Lower lobe of right lung (tissue), 2 donors: ENCODE measurements at regions not wholly inside any gene's neighbourhood (a gene's known extent, or its start where the extent isn't known, plus 50 kb on each side); places are given as distances from the start of the nearest gene placed in this dataset.

Source experiments
- ATAC-seq, 2 donors: fragments of 200-7000 bp; cut with Tn5 transposase; one replicate each; pipeline ENCODE4 v1.9.1; 2020 to 2022; ENCODE audit warnings: mild to moderate bottlenecking in 2 of 2, moderate library complexity in 2 of 2
- DNase-seq: peaks from one replicate; pipeline ENCODE4 v3.0.0-alpha.2; 2020
- H3K27ac ChIP-seq: fragments of 200-600 bp; one replicate; pipeline ENCODE4 v1.8.0; 2022
- H3K27me3 ChIP-seq: fragments of 200-600 bp; one replicate; pipeline ENCODE4 v1.8.0; 2022; ENCODE audit warnings: low read depth
- H3K36me3 ChIP-seq: fragments of 200-600 bp; one replicate; pipeline ENCODE4 v1.8.0; 2022; ENCODE audit warnings: mild to moderate bottlenecking
- H3K4me1 ChIP-seq: fragments of 200-600 bp; one replicate; pipeline ENCODE4 v1.8.0; 2022
- H3K4me3 ChIP-seq: fragments of 200-600 bp; one replicate; pipeline ENCODE4 v1.8.0; 2022; ENCODE audit warnings: mild to moderate bottlenecking
- H3K9me3 ChIP-seq: fragments of 200-600 bp; one replicate; pipeline ENCODE4 v1.8.0; 2022
- CTCF ChIP-seq: fragments of 200-600 bp; IDR thresholded peaks from one replicate; pipeline ENCODE4 v1.8.0; 2022; ENCODE audit warnings: antibody characterized with exemption, mild to moderate bottlenecking
- intact Hi-C: fragments of 100-400 bp; cut with DNase I; formaldehyde crosslinking; loops from one replicate; pipeline ENCODE4 v1.11.0; 2022
- donor health status: DM: no; HTN: yes; CAD: no; lungs with severe emphysema.

GRCh38 chrX:40880712-40881111, 145.4 kb upstream of the MED14 start:
- DNase-seq (no peak), ATAC-seq (no peak)
- Histone ChIP-seq H3K4me3 (no peak overlapping the region), H3K4me1 (no peaks in the 10 kb centered on the region), H3K27me3 (no peaks in the 10 kb centered on the region), H3K27ac (no peak overlapping the region), H3K36me3 (no peaks in the 10 kb centered on the region), H3K9me3 (no peaks in the 10 kb centered on the region)
- intact Hi-C loops: no loop called here
- TF ChIP-seq CTCF: no peak

DNA sequence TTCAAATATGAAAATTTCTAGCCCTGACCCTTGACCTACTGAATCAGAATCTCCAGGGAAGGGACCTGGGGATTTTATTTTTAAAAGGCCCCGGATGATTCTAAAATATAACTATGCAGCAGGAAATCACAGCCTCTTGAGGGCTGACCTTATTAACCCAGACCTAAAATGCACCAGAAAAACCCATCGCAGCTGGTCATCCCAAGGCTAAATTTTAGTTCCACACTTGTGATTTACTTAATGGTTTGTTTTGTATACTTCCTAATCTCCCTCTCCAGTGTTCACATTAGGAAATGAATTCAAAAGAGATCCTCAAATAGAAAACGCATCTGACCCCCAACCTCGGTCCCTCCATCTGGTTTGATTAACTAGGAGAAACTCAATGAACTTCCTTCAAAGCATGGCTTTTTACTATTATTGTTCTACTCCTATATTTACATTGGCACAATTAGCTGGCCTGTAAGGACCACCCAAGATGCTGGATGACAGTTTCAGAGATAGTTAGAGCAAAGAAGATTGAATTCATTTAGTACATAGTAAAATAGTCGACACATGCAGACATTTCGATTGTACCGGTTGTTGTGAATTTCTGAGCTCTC, 147.8 kb upstream of the MED14 start:
- Histone ChIP-seq H3K36me3 (no peaks in the 10 kb centered on the region), H3K4me3 (no peak overlapping the region), H3K27ac (no peak overlapping the region), H3K4me1 (no peaks in the 10 kb centered on the region), H3K27me3 (no peaks in the 10 kb centered on the region), H3K9me3 (no peaks in the 10 kb centered on the region)
- DNase-seq (no peak), ATAC-seq (no peak)
- no peak for TF ChIP-seq CTCF
- intact Hi-C loops: no loop called here

GRCh38 chrX:40885989-40886388, 150.6 kb upstream of the MED14 start:
- H3K4me3 ChIP-seq: no peak overlapping the region
- H3K36me3 ChIP-seq: no peaks in the 10 kb centered on the region
- H3K9me3 ChIP-seq: no peaks in the 10 kb centered on the region
- no peak overlapping the region for H3K27ac ChIP-seq
- DNase-seq (no peak), ATAC-seq (no peak)
- intact Hi-C loops: no loop called here
- no peaks in the 10 kb centered on the region for H3K4me1 ChIP-seq
- TF ChIP-seq CTCF: no peak
- no peaks in the 10 kb centered on the region for H3K27me3 ChIP-seq

GRCh38 chrX:40887476-40887875, 152.1 kb upstream of the MED14 start:
- ATAC-seq: no peak
- no peak overlapping the region for H3K4me3 ChIP-seq
- no peaks in the 10 kb centered on the region for H3K9me3 ChIP-seq
- TF ChIP-seq CTCF: no peak
- no peak for DNase-seq
- H3K27ac ChIP-seq: no peak overlapping the region
- H3K36me3 ChIP-seq: no peaks in the 10 kb centered on the region
- no peaks in the 10 kb centered on the region for H3K4me1 ChIP-seq
- no peaks in the 10 kb centered on the region for H3K27me3 ChIP-seq
- intact Hi-C loops: no loop called here

- DNase-seq (no peak), ATAC-seq (no peak)
- no peaks in the 10 kb centered on the region for H3K36me3 ChIP-seq
- H3K4me3 ChIP-seq: no peak overlapping the region
- intact Hi-C loops: no loop called here
- no peaks in the 10 kb centered on the region for H3K27me3 ChIP-seq
- H3K27ac ChIP-seq: no peak overlapping the region
- no peaks in the 10 kb centered on the region for H3K4me1 ChIP-seq
- TF ChIP-seq CTCF: no peak
- H3K9me3 ChIP-seq: no peaks in the 10 kb centered on the region
Measured at GRCh38 chrX:40891798-40892197, 156.5 kb upstream of the MED14 start.
